HepG2 (cell line): ENCODE measurements at regions not wholly inside any gene's neighbourhood (a gene's known extent, or its start where the extent isn't known, plus 50 kb on each side); places are given as distances from the start of the nearest gene placed in this dataset.
A peak's percentile ranks its signal among the peaks of the same experiment; 100 is the strongest.

Experiments used
- ARID2 ChIP-seq: sonication (generic); formaldehyde crosslinking; IDR thresholded peaks from 2 replicates; pipeline ENCODE4 v1.8.1; 2022; ENCODE audit warnings: mild to moderate bottlenecking, missing genetic modification reagents, borderline replicate concordance
- CCDC6 ChIP-seq: sonication (generic); formaldehyde crosslinking; IDR thresholded peaks from 2 replicates; pipeline ENCODE4 v1.8.1; 2022; ENCODE audit warnings: mild to moderate bottlenecking, missing genetic modification reagents, moderate library complexity
- HOXA7 ChIP-seq: sonication (generic); formaldehyde crosslinking; IDR thresholded peaks from 2 replicates; pipeline ENCODE4 v1.8.1; 2022; ENCODE audit warnings: mild to moderate bottlenecking, missing genetic modification reagents, moderate library complexity
- MIER2 ChIP-seq: IDR thresholded peaks from 2 replicates; pipeline ENCODE4 v1.6.1; 2016; ENCODE audit warnings: missing biosample characterization, missing genetic modification reagents
- MYNN ChIP-seq: sonication (generic); formaldehyde crosslinking; IDR thresholded peaks from 2 replicates; pipeline ENCODE4 v1.4.0; 2020; ENCODE audit warnings: mild to moderate bottlenecking, low read depth, missing genetic modification reagents
- NFE2L2 ChIP-seq: fragments of 150-350 bp; IDR thresholded peaks from 2 replicates; pipeline ENCODE4 v1.6.1; 2014; ENCODE audit warnings: low read length
- NFIC ChIP-seq: IDR thresholded peaks from 2 replicates; pipeline ENCODE4 v1.6.1; 2012; ENCODE audit warnings: mild to moderate bottlenecking, low read length, inconsistent platforms
- NFKBIZ ChIP-seq: IDR thresholded peaks from 2 replicates; pipeline ENCODE4 v1.6.1; 2018; ENCODE audit warnings: missing genetic modification reagents, missing compliant biosample characterization
- NR1H2 ChIP-seq: sonication (generic); formaldehyde crosslinking; IDR thresholded peaks from 2 replicates; pipeline ENCODE4 v1.8.1; 2022; ENCODE audit warnings: low read depth, missing genetic modification reagents, borderline replicate concordance
- NR2C2 ChIP-seq: sonication (generic); formaldehyde crosslinking; IDR thresholded peaks from 2 replicates; pipeline ENCODE4 v1.4.0; 2020; ENCODE audit warnings: missing genetic modification reagents, mild to moderate bottlenecking, moderate library complexity, borderline replicate concordance
- SIX1 ChIP-seq: sonication (generic); formaldehyde crosslinking; IDR thresholded peaks from 2 replicates; pipeline ENCODE4 v1.4.0; 2020; ENCODE audit warnings: missing genetic modification reagents, borderline replicate concordance
- SIX4 ChIP-seq: sonication (generic); formaldehyde crosslinking; IDR thresholded peaks from 2 replicates; pipeline ENCODE4 v1.4.0; 2020; ENCODE audit warnings: missing genetic modification reagents
- SOX13 ChIP-seq, 3 experiments: fragments of 450-650 bp in 1 of 3; sonication (generic) in 1 of 3; formaldehyde crosslinking in 1 of 3; IDR thresholded peaks in 2 of 3; conservative IDR thresholded peaks in 1 of 3; 2 replicates each; pipeline versions ENCODE4 v1.5.0 to v1.6.1; 2016 to 2020; ENCODE audit warnings: antibody characterized with exemption in 1 of 3, mild to moderate bottlenecking in 1 of 3, missing compliant biosample characterization in 1 of 3, missing genetic modification reagents in 1 of 3, moderate library complexity in 1 of 3
- SSRP1 ChIP-seq: IDR thresholded peaks from 2 replicates; pipeline ENCODE4 v1.6.1; 2016; ENCODE audit warnings: control low read depth
- TSC22D2 ChIP-seq: sonication (generic); formaldehyde crosslinking; IDR thresholded peaks from 2 replicates; pipeline ENCODE4 v1.5.1; 2020; ENCODE audit warnings: missing genetic modification reagents, mild to moderate bottlenecking, borderline replicate concordance
- ZKSCAN5 ChIP-seq: sonication (generic); formaldehyde crosslinking; IDR thresholded peaks from 2 replicates; pipeline ENCODE4 v1.5.1; 2020; ENCODE audit warnings: mild to moderate bottlenecking, missing genetic modification reagents
- ZNF205 ChIP-seq: IDR thresholded peaks from 2 replicates; pipeline ENCODE4 v1.6.1; 2018; ENCODE audit warnings: missing biosample characterization, missing genetic modification reagents
- ZNF331 ChIP-seq: sonication (generic); formaldehyde crosslinking; IDR thresholded peaks from 2 replicates; pipeline ENCODE4 v1.4.0; 2020; ENCODE audit warnings: missing genetic modification reagents
- ZNF552 ChIP-seq: sonication (generic); formaldehyde crosslinking; IDR thresholded peaks from 2 replicates; pipeline ENCODE4 v1.9.0; 2022; ENCODE audit warnings: missing genetic modification reagents, mild to moderate bottlenecking, borderline replicate concordance
- ZNF776 ChIP-seq: sonication (generic); formaldehyde crosslinking; IDR thresholded peaks from 2 replicates; pipeline ENCODE4 v1.4.0; 2020; ENCODE audit warnings: mild to moderate bottlenecking, missing genetic modification reagents
- TF ChIP-seq, protein P1 (sequence below): sonication (generic); formaldehyde crosslinking; IDR thresholded peaks from 2 replicates; pipeline ENCODE4 v1.4.0; 2020; ENCODE audit warnings: low read depth, mild to moderate bottlenecking, missing genetic modification reagents
- TF ChIP-seq, protein P2 (sequence below): sonication (generic); formaldehyde crosslinking; IDR thresholded peaks from 2 replicates; pipeline ENCODE4 v1.4.0; 2020; ENCODE audit warnings: missing genetic modification reagents
- TF ChIP-seq, protein P3 (sequence below): sonication (generic); formaldehyde crosslinking; IDR thresholded peaks from 2 replicates; pipeline ENCODE4 v1.8.1; 2023; ENCODE audit warnings: mild to moderate bottlenecking, moderate library complexity, missing genetic modification reagents
- TF ChIP-seq, protein P4 (sequence below): sonication (generic); formaldehyde crosslinking; IDR thresholded peaks from 2 replicates; pipeline ENCODE4 v1.5.0; 2020; ENCODE audit warnings: mild to moderate bottlenecking, missing genetic modification reagents
- TF ChIP-seq, protein P5 (sequence below): sonication (generic); formaldehyde crosslinking; IDR thresholded peaks from 2 replicates; pipeline ENCODE4 v1.8.0; 2022; ENCODE audit warnings: missing genetic modification reagents, mild to moderate bottlenecking, borderline replicate concordance

DNA sequence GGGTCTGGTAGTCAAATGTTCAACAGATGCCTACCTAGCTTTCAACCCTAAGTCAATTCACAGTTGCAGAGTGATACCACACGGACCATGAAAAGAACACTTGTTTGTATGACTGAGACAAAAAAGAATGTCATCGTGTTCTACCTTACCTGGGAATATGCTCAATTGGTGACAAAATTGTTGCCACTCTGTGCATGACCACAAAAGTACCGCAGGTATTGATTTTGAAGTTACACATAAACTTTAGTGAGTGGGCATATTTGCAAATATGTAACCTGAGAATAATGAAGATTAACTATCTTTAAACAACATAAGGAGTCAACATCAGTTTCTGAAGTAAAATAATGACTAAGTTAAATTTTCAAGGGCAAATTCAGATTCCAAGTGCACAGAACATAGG is 53.4 kb upstream of the SNRPN start (continued):
- TF ChIP-seq, protein P1, sequence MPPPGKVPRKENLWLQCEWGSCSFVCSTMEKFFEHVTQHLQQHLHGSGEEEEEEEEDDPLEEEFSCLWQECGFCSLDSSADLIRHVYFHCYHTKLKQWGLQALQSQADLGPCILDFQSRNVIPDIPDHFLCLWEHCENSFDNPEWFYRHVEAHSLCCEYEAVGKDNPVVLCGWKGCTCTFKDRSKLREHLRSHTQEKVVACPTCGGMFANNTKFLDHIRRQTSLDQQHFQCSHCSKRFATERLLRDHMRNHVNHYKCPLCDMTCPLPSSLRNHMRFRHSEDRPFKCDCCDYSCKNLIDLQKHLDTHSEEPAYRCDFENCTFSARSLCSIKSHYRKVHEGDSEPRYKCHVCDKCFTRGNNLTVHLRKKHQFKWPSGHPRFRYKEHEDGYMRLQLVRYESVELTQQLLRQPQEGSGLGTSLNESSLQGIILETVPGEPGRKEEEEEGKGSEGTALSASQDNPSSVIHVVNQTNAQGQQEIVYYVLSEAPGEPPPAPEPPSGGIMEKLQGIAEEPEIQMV (CRISPR knock-in tag), result no peak
- TF ChIP-seq MIER2 (CRISPR knock-in tag) (no peak), TSC22D2 (CRISPR knock-in tag) (no peak), ZNF776 (no peak), SIX1 (CRISPR knock-in tag) (peak; percentile 98), HOXA7 (CRISPR knock-in tag) (no peak), NFIC (peak; percentile 23; the same call in 1 of the 2 replicates), SSRP1 (CRISPR knock-in tag) (no peak), MYNN (CRISPR knock-in tag) (no peak), NR1H2 (no peak), NR2C2 (0 out of 2 replicates have a peak, but pooled peaks have one; percentile 18), NFKBIZ (CRISPR knock-in tag) (peak; percentile 35; the same call in 1 of the 2 replicates), ARID2 (no peak), SIX4 (peak; percentile 55; the same call in 1 of the 2 replicates), ZKSCAN5 (CRISPR knock-in tag) (no peak), ZNF205 (CRISPR knock-in tag) (no peak), ZNF552 (CRISPR knock-in tag) (no peak), NFE2L2 (no peak), SOX13 (IDR thresholded peaks at IDR 0.05) (no peak), SOX13 (CRISPR knock-in tag; conservative IDR thresholded peaks at IDR 0.05 in 1 of 2, IDR thresholded peaks at IDR 0.05 in 1 of 2) (peak in 1 of 2 experiments; percentile 39; a peak in 2 of 4 replicates), ZNF331 (peak; percentile 27; the same call in 1 of the 2 replicates), CCDC6 (CRISPR knock-in tag) (no peak)
- TF ChIP-seq, protein P2, sequence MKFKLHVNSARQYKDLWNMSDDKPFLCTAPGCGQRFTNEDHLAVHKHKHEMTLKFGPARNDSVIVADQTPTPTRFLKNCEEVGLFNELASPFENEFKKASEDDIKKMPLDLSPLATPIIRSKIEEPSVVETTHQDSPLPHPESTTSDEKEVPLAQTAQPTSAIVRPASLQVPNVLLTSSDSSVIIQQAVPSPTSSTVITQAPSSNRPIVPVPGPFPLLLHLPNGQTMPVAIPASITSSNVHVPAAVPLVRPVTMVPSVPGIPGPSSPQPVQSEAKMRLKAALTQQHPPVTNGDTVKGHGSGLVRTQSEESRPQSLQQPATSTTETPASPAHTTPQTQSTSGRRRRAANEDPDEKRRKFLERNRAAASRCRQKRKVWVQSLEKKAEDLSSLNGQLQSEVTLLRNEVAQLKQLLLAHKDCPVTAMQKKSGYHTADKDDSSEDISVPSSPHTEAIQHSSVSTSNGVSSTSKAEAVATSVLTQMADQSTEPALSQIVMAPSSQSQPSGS (CRISPR knock-in tag), result peak; percentile 64
- TF ChIP-seq, protein P3, sequence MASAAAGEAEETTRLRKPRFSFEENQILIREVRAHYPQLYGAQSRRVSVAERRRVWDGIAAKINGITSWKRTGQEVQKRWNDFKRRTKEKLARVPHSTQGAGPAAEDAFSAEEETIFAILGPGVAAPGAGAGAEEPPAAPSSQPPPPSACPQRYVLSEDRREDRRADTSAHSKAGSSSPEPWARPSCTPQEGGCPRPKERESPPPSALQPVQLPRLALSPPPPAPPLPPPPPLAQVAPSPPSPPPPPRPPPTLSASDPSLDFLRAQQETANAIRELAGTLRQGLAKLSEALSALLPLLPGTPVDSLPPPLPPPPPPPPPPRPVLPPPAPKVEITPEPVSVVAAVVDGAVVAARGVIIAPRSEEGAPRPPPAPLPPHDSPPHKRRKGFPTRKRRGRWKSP (CRISPR knock-in tag), result no peak
- TF ChIP-seq, protein P4, sequence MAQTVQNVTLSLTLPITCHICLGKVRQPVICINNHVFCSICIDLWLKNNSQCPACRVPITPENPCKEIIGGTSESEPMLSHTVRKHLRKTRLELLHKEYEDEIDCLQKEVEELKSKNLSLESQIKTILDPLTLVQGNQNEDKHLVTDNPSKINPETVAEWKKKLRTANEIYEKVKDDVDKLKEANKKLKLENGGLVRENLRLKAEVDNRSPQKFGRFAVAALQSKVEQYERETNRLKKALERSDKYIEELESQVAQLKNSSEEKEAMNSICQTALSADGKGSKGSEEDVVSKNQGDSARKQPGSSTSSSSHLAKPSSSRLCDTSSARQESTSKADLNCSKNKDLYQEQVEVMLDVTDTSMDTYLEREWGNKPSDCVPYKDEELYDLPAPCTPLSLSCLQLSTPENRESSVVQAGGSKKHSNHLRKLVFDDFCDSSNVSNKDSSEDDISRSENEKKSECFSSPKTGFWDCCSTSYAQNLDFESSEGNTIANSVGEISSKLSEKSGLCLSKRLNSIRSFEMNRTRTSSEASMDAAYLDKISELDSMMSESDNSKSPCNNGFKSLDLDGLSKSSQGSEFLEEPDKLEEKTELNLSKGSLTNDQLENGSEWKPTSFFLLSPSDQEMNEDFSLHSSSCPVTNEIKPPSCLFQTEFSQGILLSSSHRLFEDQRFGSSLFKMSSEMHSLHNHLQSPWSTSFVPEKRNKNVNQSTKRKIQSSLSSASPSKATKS, result no peak
- TF ChIP-seq, protein P5, sequence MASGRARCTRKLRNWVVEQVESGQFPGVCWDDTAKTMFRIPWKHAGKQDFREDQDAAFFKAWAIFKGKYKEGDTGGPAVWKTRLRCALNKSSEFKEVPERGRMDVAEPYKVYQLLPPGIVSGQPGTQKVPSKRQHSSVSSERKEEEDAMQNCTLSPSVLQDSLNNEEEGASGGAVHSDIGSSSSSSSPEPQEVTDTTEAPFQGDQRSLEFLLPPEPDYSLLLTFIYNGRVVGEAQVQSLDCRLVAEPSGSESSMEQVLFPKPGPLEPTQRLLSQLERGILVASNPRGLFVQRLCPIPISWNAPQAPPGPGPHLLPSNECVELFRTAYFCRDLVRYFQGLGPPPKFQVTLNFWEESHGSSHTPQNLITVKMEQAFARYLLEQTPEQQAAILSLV (CRISPR knock-in tag), result no peak
